HG03064 (cell line): ENCODE measurements at regions not wholly inside any gene's neighbourhood (a gene's known extent, or its start where the extent isn't known, plus 50 kb on each side); places are given as distances from the start of the nearest gene placed in this dataset.

Experiments
- ATAC-seq: cut with Tn5 transposase; IDR thresholded peaks from one replicate; pipeline ENCODE4 v1.9.1; 2021; ENCODE audit warnings: low read depth; ENCODE audit not compliant: unreplicated experiment

DNA sequence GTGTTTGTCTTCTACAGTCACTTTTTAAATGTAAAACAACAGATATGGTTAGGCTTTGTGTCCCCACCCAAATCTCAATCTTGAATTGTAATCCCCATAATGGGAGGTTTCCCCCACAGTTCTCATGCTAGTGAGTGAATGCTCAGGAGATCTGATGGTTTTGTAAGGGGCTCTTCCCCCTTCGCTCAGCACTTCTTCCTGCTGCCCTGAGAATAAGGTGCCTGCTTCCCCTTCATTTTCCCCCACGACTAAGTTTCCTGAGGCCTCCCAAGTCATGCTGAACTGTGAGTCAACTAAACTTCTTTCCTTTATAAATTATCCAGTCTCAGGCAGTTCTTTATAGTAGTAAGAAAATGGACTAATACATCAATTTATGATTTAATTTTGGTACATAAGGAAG, 118.0 kb upstream of the SNTG2 start:
- ATAC-seq, result no peak

DNA sequence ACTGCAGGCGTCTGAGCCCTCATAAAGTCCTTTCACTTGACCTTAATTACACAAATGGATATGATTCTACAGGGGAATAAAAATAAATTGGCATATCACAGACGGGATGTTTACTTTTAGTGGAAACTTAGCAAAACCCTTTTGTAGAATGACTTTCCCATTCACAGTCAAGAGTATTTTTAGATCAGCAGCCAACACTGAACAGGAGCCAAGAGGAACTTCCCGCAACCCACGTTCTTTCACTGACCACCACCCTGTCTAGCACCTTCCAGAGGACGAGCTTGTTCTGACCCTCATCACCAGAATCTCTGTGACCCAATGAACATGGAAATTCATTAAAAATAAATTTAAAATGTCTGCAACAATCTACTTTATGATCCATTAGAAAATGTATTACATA, 119.0 kb upstream of the SNTG2 start:
- ATAC-seq, result no peak

DNA sequence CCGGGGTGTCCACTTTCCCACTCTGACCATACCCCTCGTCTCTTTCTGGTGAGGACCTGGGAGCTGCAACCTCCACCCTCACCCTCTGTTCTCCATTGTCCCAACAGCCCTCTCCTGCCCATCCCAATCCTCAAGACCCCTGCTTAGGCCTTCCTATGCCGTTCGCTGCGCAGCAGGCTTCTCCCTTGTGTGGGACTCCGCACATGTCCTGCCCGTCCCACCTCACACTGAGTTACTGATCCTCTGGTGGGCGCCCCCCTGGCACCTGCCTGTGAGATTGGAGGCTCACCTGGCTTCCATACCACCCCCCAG, 119.5 kb upstream of the SNTG2 start:
- ATAC-seq, result no peak

DNA sequence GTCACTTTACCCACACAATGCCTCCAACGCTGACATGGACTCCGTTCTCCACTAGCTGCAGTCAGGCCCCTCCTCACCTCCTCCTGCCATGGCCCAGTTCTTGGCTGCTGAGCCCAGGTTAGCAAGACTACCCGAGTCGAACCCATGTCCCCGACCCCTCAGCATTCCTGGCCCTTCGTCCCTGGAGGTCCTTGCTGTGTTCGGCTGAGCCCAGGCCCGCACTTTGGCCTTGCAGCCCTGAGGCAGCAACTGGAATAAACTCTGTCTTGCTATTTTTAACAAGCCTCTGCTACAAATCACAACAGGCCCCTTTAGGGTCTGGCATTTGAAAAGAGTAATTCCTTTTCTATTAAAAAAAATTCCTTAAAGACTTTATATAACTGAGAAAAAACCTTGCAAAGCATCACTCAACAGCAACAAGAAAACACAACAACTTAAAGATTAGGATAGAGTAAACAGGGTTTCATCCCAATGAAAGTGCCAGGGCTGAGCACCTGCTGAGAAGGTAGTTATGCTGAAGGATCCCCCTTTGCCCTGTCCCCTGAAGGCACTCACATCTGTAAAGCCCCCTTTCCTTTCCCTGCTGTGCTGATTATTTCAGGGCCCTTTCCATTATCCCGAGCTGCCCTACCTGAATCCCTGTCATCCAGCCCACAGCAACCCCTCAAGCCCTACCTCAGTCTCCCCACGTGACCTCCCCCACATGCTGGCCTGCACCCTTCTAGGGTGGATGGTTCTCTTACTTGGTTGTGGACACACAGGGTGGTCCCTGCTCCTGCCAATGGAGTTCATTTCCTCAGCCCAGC, 120.0 kb upstream of the SNTG2 start:
- no peak for ATAC-seq

DNA sequence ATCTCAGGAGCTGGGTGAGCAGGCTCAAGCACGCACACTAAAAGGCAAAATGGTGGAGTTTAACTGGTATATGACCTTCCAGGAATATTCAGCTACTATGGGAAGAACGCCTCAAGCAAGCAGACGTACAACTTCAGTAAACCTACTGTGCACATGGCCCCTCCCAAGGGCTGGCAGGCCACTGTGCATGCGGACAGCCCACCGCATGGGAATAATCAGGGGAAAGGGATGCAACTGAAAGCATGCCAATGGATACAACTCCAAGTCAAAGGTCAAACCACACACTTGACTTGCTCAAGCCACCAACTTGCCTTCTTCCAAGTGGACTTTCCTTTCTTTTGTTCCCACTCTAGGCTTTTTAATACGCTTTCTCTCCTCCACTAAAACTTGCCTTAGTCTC, 121.6 kb upstream of the SNTG2 start:
- ATAC-seq, result no peak

DNA sequence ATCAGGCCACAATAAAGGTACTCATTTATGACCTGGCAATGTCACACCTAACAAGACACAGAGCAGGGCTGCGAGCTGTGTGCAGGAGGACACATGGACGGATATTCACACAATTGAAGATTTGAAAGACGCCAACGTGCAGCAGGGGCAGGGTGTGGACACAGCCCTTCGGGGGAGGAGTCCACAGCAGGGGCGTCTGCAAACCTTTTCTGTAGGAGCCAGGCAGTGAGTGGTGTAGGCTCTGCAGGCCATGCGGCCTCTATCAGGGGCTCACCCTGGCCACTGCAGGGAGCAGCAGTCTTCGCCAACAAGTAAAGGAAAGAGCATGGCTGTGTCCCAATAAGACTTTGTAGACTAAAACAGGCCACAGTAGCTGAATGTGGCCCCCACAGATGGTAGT, 125.7 kb upstream of the SNTG2 start:
- ATAC-seq, result no peak

DNA sequence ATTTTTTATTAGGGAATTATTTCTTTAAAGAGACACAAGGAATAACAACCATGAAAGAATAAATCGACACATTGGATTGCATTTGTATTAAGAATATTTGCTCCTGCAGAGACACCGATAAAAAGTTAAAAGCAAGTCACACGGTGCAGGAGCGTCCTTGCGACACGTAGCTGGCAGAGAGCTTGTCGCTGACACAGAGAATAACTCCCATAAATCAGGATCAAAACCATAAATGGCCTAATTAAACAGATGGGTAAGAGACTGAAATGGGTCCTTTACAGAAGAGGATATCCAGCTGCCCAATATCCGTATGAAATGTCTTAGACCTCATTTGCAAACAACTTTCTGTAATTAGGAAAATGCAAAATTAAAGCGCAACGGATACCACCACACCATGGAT, 126.1 kb upstream of the SNTG2 start:
- ATAC-seq, result no peak

DNA sequence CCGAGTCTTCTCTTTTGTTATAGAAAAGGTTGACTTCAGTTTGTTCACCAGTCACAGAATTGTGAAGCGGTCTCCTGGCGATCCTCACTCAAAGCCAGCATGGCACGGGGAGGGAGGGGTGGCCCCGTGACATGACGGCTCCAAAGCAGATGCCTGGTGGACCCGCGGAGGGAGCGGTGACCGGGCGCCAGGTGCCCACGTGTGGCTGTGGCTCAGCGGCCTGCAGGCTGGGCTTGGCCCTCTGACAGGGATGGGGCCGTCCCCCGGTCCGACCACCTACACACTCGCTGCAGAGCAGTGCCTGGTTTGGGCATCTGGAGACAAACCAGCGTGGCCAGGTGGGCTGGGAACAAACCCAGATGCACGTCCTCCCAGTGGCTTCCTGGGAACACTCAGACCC, 129.1 kb upstream of the SNTG2 start:
- no peak for ATAC-seq

DNA sequence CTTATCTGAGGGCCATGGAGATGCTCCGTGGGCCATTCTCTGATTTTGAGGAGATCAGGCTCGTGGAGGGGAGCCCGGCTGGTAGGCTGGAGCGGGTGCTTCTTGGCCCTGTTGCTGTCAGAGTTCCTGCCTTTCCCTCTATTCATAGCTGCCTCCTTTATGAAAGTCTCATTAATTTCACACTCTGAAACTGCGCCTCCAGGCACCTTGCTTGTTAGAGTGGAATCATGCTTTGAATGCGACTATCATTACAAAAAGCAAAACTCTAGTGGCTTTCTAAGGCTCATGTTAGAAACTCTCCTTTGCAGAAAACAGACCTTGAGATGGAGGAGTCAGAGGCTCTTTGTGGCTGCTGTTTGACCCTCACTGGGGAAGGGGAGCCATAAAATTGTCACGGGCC, 131.0 kb upstream of the SNTG2 start:
- no peak for ATAC-seq

DNA sequence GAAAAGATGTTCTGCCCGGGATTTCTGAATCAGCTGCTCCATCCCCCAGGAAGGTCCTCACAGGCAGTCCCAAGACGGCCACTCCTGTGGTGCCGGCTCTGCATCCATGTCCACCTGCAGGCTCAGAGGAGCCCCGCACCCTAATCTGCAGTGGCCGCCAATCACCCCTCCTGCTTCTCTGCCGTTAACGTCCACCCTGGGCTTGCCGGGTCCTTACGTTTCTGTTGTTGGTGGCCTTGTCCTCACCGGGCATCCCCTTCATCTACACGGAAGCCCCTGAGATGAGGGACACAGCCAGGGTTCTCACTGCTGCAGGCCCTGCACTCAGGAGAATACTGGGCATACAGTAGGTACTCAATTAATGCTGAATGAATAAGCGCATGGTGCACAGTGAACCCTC, 131.5 kb upstream of the SNTG2 start:
- no peak for ATAC-seq

DNA sequence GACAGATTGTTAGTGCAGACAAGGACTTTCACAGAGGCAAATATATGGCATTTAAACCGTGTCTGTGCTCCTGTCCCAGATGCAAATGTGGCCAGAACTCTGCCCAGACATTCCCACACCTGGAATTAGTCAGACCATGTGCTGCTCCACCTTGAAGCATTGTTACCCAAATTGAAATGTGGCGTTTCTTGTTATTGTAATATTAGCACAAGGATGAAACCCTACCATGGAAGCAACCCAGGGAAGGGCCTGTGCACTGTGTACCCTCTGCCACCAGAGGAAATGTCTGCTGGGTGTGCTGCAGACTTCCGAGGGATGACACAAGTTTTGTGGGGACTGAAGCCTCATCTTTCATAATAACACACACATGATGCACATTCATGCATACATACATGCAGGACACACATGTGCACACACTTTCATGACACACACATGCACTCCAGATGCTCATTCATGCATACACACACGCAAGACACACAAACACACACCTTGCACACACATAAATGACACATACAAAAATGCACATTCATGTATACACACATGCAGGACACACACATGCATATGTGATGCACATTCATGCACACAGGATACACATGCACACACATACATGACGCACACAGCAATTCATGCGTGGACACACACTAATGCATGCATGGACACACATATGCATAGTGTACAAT, 133.2 kb upstream of the SNTG2 start:
- no peak for ATAC-seq

DNA sequence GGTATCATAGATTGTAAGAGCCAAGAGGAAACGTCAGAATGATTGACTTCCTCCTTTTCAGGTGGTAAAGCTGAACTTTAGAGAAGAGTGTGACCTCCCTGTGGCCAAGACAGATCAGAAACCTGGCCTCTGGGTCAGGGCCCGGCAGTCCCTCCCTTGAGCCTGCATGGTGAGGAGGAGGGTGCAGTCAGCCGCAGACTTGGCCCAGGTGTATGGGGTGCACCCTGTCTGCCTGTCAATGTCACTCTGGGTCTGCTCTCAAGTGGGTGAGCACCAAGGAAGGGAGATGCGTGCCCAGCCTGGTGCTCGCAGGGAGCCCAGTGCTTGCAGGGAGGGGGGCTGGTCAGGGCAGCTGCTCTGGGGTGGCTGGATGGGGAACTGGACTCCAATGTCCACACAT, 134.4 kb upstream of the SNTG2 start:
- no peak for ATAC-seq

DNA sequence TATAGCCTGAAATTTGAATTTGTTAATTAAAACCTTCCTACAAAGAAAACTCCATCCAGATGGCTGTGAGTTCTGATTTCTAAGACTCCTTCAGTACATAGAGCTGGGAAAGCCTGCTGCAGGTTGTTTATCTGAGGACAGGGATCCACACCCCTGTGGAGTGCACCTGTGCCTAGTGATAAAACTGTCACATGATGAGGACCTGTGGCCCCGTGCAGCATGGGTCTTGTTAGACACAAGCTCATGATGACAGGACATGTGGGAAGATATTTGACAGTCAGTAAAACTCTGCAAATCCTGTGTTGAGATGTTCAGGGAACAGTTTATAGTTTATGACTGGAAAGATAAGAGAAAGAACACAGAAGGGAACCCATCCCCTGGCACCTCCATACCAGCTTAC, 133.2 kb upstream of the TMEM18 start:
- ATAC-seq, result no peak

DNA sequence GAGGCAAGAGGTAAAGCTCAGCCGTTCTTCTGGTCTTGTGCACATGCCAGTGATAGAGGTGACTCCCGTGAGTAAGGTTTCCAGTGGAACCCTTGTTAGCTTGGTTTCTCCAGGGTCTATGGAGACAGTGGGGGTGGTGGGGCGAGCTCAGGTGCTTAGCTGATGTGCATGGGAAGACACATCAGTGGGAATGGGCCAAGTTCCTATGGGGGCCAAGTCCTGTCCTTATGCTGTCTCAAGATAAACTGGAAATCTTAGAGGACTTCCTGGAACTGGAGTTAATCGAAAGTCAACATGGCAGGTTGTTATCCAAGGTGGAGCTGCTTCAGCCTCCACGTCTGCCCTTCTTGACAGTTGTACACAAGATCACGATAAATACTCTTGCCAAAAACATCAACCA, 130.1 kb upstream of the TMEM18 start:
- ATAC-seq, result no peak

DNA sequence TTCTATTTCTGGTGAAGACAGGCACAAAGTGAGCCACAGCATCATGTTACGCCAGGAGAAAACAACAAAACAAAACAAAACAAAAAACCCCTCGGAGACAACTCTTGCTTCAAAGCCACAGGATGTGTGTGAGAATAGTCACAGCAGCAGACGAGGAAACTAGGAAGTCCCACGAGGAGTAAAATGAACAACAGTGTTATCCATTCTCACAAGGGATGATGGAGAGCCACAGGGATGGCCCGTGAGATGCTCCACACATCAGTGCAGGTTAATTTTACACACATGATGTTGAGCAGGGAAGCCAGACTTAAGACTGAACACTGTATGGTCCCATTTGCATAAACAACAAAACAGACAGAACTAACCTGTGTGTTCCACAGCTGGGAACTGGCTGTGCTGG, 128.5 kb upstream of the TMEM18 start:
- ATAC-seq, result no peak

DNA sequence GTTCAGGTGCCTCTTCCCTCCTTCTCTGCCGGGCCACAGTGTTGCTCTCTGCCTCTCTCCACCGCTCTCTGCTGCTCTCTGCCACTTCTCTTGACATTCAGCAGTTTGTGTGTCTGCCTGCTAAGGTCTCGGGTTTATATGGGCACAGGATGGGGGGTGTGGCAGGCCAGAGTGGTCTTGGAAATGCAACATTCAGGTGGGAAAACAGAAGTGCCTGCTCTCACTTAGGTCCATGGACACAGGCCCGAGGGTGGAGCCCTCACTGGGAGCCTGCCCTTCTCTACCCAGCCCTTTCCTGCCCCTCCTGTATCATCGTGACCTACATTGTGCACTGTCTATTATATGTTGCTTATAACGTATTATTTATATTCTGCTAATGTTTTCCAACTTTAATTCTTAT, 120.8 kb upstream of the TMEM18 start:
- no peak for ATAC-seq

DNA sequence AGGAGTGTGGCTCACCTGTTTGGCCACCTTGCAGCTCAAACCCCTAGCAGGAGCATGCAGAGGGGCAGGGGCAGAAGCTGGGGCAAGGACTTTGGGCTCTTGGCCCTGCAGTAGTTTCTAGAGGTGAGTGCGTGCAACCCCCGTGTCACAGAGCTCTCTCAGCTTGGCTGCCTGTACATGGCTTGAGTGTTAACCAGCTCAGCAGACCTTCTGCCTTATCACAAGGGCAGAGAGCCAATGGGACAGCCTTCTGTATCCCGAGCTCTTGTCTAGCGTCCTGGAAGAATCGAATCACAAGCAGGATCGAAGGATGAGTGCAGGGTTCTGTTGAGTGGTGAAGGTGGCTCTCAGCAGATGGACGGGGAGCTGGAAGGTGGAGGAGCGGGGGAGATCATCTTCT, 120.3 kb upstream of the TMEM18 start:
- ATAC-seq, result no peak

DNA sequence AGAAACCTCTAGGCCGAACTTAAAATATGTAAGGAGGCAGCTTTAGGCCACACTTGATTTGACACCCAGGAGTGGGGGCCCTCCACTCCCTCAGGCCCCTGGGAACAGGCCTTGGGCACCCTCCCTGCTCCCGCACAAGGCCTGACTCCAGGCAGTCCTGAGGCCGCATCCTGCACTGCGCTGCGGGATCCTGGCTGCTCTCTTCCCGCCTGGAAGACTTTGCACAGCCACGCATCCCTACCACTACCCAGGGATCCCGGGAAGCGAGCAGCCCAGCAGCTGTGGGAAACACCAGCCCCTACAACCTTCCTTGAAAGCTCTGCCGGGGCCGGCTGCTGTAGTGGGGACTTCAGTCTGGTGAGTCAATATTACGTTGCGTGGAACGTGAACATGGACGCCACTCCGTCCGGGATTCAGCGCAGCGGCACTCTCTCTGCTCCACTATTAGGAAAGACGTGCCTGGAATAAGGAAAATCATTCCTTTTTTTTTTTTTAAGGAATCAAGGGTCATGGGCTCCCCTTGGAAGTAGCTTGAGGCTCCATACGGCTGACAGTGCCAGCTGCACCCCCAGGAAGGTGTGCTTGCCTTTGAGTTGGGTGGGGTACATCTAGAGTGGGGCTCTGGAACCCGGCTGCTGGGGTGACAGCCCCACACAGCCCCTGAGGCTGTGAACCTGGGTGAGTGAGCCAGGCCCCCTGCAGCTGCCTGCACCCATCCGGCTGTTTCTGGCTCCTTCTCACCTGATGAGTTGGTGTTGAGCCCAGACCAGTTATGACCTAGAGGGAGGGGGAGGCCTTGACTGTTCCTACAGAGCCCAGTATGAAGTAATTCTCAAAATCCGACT, 119.2 kb upstream of the TMEM18 start:
- ATAC-seq, result no peak

DNA sequence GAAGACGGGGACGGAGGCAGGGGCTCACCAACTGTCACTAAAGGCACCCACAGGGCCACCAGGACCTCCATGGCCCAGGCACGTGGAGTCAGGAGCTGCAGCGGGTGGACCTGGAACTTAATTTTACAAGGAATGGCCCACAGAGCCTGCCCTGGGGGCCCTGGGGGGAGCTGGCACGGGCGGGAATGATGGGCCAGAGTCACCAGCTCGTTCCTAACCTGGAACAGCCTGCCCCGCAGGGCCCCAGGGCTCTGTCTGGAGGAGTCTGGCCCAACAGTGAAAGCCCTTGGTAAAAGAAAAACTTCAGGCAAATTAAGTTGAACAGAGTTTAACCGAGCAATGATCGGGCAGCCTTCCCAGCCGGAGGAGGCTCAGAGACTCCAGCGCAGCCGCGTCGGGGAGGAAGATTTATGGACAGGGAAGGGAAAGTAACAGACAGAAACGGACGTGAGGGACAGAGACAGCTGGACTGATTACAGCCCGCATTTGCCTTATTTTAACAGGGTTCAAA, 118.4 kb upstream of the TMEM18 start:
- no peak for ATAC-seq

DNA sequence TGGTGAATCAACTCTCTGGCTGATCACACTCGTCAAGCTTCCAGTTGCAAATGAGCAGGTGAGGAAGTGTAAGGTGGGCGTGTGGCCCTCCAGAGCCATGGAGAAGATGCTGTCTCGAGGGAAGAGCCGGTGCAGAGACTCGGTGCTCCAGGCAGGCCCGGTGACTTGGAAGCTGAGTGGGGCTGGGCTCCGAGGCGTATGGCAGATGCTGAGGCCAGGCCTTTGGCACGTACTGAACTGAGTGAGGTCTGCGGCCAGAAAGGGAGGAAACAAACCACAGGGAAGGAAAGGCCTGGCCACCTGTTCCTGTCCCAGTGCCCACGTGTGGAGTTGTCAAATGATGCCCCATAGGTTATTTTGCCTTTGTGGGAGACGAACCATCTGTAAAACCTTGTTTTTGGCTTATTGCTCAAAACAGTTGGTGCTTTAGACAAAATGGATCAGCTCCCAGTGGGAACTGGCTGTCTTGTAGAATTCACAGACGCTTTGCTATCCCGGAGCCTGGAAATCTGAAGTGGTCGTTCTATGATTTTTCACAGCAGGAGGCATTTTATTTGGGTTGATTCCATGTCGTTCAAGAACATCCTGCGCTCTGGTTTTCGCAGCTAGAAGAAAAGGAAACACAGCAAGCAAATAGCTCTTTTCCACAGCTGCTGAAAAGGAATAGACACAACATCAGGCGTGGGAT, 117.5 kb upstream of the TMEM18 start:
- no peak for ATAC-seq

DNA sequence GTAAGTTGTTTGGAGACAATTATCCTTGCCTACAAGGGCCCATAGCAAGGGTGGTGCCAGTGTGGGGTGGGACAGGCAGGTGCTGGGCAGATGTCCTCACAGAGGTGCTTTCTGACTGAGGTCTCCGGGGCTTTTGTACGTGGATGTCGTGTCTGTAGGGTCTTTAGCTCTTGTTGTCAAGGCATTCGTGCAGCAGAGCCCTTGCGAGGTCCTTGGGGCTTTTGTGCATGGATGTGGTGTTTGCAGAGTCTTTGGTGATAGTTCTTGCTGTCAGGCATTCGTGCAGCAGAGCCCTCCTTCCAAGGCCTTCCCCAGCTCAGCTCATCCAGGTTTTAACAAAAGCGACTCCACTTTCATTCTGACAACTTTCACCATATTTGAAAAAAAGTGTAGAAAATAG, 116.0 kb upstream of the TMEM18 start:
- ATAC-seq, result no peak
